ENCODE measurements at regions not wholly inside any gene's neighbourhood (a gene's known extent, or its start where the extent isn't known, plus 50 kb on each side); places are given as distances from the start of the nearest gene placed in this dataset.

DNA sequence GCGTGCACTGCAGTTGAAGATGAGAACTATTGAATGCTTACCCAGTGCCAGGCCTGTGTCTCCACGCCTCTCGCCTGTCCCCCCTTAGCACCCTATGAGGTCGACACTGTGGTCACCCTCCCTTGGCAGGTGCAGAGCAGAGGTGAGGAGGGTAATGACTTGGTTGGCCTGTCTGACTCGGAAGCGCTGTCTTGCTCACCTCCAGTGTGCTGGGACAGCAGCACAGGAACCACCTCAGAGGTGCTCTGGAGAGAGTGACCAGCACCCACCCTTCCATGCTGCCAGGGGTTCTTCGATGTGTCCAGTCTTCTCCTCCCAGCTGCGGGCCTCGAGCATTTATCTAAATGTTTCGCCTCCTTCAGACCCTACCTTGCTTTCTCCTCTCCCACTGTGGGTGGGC, 178.3 kb upstream of the IRX2 start:
- no peaks in the 10 kb centered on the region for H4K20me1 ChIP-seq (replicated peaks; ENCODE audit: control insufficient read depth, insufficient read depth, low read length)
- no peaks in the 10 kb centered on the region for H3K4me1 ChIP-seq (replicated peaks in 1 of 2; ENCODE audit: control insufficient read depth in 2 of 2, insufficient read depth in 2 of 2, low read length in 2 of 2)
- H3K9me3 ChIP-seq (replicated peaks; ENCODE audit: control insufficient read depth, insufficient read depth, low read depth, low read length) = no peaks in the 10 kb centered on the region
- TF ChIP-seq POLR2H (tag; IDR thresholded peaks at IDR 0.05; ENCODE audit: low read depth) (no peak), SMAD1 (IDR thresholded peaks at IDR 0.05; ENCODE audit: low read depth, low read length, partially characterized antibody) (no peak), STAT5B (CRISPR knock-in tag; IDR thresholded peaks at IDR 0.05) (no peak), U2AF1 (optimal IDR thresholded peaks at IDR 0.05; ENCODE audit: low read depth, low read length) (no peak), ZBTB1 (CRISPR knock-in tag; IDR thresholded peaks at IDR 0.05; ENCODE audit: borderline replicate concordance, low read depth) (no peak), TARDBP (IDR thresholded peaks at IDR 0.05) (no peak)
- TF ChIP-seq, protein P1, sequence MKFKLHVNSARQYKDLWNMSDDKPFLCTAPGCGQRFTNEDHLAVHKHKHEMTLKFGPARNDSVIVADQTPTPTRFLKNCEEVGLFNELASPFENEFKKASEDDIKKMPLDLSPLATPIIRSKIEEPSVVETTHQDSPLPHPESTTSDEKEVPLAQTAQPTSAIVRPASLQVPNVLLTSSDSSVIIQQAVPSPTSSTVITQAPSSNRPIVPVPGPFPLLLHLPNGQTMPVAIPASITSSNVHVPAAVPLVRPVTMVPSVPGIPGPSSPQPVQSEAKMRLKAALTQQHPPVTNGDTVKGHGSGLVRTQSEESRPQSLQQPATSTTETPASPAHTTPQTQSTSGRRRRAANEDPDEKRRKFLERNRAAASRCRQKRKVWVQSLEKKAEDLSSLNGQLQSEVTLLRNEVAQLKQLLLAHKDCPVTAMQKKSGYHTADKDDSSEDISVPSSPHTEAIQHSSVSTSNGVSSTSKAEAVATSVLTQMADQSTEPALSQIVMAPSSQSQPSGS (CRISPR knock-in tag; IDR thresholded peaks at IDR 0.05) = no peak
- TF ChIP-seq, protein P2, sequence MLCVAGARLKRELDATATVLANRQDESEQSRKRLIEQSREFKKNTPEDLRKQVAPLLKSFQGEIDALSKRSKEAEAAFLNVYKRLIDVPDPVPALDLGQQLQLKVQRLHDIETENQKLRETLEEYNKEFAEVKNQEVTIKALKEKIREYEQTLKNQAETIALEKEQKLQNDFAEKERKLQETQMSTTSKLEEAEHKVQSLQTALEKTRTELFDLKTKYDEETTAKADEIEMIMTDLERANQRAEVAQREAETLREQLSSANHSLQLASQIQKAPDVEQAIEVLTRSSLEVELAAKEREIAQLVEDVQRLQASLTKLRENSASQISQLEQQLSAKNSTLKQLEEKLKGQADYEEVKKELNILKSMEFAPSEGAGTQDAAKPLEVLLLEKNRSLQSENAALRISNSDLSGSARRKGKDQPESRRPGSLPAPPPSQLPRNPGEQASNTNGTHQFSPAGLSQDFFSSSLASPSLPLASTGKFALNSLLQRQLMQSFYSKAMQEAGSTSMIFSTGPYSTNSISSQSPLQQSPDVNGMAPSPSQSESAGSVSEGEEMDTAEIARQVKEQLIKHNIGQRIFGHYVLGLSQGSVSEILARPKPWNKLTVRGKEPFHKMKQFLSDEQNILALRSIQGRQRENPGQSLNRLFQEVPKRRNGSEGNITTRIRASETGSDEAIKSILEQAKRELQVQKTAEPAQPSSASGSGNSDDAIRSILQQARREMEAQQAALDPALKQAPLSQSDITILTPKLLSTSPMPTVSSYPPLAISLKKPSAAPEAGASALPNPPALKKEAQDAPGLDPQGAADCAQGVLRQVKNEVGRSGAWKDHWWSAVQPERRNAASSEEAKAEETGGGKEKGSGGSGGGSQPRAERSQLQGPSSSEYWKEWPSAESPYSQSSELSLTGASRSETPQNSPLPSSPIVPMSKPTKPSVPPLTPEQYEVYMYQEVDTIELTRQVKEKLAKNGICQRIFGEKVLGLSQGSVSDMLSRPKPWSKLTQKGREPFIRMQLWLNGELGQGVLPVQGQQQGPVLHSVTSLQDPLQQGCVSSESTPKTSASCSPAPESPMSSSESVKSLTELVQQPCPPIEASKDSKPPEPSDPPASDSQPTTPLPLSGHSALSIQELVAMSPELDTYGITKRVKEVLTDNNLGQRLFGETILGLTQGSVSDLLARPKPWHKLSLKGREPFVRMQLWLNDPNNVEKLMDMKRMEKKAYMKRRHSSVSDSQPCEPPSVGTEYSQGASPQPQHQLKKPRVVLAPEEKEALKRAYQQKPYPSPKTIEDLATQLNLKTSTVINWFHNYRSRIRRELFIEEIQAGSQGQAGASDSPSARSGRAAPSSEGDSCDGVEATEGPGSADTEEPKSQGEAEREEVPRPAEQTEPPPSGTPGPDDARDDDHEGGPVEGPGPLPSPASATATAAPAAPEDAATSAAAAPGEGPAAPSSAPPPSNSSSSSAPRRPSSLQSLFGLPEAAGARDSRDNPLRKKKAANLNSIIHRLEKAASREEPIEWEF (CRISPR knock-in tag; IDR thresholded peaks at IDR 0.05) = no peak
- TF ChIP-seq, protein P3, sequence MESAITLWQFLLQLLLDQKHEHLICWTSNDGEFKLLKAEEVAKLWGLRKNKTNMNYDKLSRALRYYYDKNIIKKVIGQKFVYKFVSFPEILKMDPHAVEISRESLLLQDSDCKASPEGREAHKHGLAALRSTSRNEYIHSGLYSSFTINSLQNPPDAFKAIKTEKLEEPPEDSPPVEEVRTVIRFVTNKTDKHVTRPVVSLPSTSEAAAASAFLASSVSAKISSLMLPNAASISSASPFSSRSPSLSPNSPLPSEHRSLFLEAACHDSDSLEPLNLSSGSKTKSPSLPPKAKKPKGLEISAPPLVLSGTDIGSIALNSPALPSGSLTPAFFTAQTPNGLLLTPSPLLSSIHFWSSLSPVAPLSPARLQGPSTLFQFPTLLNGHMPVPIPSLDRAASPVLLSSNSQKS (CRISPR knock-in tag; IDR thresholded peaks at IDR 0.05) = no peak
- TF ChIP-seq, protein P4, sequence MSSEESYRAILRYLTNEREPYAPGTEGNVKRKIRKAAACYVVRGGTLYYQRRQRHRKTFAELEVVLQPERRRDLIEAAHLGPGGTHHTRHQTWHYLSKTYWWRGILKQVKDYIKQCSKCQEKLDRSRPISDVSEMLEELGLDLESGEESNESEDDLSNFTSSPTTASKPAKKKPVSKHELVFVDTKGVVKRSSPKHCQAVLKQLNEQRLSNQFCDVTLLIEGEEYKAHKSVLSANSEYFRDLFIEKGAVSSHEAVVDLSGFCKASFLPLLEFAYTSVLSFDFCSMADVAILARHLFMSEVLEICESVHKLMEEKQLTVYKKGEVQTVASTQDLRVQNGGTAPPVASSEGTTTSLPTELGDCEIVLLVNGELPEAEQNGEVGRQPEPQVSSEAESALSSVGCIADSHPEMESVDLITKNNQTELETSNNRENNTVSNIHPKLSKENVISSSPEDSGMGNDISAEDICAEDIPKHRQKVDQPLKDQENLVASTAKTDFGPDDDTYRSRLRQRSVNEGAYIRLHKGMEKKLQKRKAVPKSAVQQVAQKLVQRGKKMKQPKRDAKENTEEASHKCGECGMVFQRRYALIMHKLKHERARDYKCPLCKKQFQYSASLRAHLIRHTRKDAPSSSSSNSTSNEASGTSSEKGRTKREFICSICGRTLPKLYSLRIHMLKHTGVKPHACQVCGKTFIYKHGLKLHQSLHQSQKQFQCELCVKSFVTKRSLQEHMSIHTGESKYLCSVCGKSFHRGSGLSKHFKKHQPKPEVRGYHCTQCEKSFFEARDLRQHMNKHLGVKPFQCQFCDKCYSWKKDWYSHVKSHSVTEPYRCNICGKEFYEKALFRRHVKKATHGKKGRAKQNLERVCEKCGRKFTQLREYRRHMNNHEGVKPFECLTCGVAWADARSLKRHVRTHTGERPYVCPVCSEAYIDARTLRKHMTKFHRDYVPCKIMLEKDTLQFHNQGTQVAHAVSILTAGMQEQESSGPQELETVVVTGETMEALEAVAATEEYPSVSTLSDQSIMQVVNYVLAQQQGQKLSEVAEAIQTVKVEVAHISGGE (CRISPR knock-in tag; IDR thresholded peaks at IDR 0.05) = no peak
- no TSS peak for BruUV-seq (replicated peaks)
- POLR2A ChIA-PET = interaction anchor here (0.6 kb wide), 1 partner anchor 899 kb away, joined by 3 read pairs; no protein-coding TSS in a partner anchor
- ATAC-seq = no peak
- H3K4me3 ChIP-seq = no peak overlapping the region
- no peak for FAIRE-seq
- no peak overlapping the region for H3K4me2 ChIP-seq (ENCODE audit: insufficient read depth, low read length)
- CTCF ChIA-PET (ENCODE audit: low intra/inter-chr PET ratio) = no interaction called here
- in situ Hi-C loops (cut with MboI) = no loop called here
- no peak overlapping the region for H3K27ac ChIP-seq (ENCODE audit: extremely low read depth, low read depth, low read length)
- H2AFZ ChIP-seq (ENCODE audit: low read depth, low read length) = no peak overlapping the region
- no peaks in the 10 kb centered on the region for H3K27me3 ChIP-seq (ENCODE audit: control insufficient read depth in 2 of 2, insufficient read depth in 2 of 2, low read length in 2 of 2)
- H3K36me3 ChIP-seq (ENCODE audit: control insufficient read depth, insufficient read depth, low read length) = no peaks in the 10 kb centered on the region
- intact Hi-C loops (cut with micrococcal nuclease) = no loop called here
- 0% methylated on average over 9 of the region's 10 CpGs for WGBS (ENCODE audit: insufficient coverage, low coverage, missing lambda C conversion rate)
- H3K9ac ChIP-seq (ENCODE audit: insufficient read depth in 1 of 2, low read depth in 2 of 2, low read length in 2 of 2) = no peak overlapping the region
- no peaks in the 10 kb centered on the region for H3K9me1 ChIP-seq (ENCODE audit: control insufficient read depth, insufficient read depth, low read length)
- H3K79me2 ChIP-seq (ENCODE audit: control insufficient read depth, insufficient read depth, low read length) = no peaks in the 10 kb centered on the region
- DNase-seq (ENCODE audit: extremely low read depth in 1 of 4, low spot score in 3 of 4) = no peak
